ENCODE measurements at regions not wholly inside any gene's neighbourhood (a gene's known extent, or its start where the extent isn't known, plus 50 kb on each side); places are given as distances from the start of the nearest gene placed in this dataset.
A peak's percentile ranks its signal among the peaks of the same experiment; 100 is the strongest.

DNA sequence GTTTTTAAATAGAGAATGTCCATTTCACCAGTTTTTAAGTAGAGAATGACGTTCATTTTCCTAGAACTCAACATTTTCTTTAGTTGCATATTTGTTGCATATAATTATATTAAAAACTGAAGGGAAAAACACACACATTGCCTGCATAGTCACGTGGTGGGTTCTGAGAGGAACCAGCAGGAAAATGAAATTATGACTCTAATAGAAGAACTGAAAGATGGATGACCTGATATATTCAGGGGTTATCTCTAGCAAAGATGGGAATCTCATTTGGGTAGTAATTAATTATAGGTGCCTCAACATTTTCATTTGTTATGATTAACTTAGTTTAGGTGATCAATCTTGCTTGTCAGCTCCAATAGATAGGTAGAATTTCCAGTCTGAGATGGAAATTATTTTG is 288.3 kb downstream of the TRIB2 start:
- TF ChIP-seq, protein P1, sequence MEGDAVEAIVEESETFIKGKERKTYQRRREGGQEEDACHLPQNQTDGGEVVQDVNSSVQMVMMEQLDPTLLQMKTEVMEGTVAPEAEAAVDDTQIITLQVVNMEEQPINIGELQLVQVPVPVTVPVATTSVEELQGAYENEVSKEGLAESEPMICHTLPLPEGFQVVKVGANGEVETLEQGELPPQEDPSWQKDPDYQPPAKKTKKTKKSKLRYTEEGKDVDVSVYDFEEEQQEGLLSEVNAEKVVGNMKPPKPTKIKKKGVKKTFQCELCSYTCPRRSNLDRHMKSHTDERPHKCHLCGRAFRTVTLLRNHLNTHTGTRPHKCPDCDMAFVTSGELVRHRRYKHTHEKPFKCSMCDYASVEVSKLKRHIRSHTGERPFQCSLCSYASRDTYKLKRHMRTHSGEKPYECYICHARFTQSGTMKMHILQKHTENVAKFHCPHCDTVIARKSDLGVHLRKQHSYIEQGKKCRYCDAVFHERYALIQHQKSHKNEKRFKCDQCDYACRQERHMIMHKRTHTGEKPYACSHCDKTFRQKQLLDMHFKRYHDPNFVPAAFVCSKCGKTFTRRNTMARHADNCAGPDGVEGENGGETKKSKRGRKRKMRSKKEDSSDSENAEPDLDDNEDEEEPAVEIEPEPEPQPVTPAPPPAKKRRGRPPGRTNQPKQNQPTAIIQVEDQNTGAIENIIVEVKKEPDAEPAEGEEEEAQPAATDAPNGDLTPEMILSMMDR (IDR thresholded peaks at IDR 0.05) = no peak
- no peak for DNase-seq (ENCODE audit: low spot score)
- H3K27ac ChIP-seq = no peak overlapping the region
- H3K4me3 ChIP-seq = no peak overlapping the region

- no peak for DNase-seq (ENCODE audit: low spot score)
- TF ChIP-seq, protein P1 (IDR thresholded peaks at IDR 0.05) = no peak
- H3K27ac ChIP-seq = no peak overlapping the region
- peak overlapping the region; percentile 60 for H3K4me3 ChIP-seq
Measured at GRCh38 chr2:13005761-13006335, 289.1 kb downstream of the TRIB2 start.

DNA sequence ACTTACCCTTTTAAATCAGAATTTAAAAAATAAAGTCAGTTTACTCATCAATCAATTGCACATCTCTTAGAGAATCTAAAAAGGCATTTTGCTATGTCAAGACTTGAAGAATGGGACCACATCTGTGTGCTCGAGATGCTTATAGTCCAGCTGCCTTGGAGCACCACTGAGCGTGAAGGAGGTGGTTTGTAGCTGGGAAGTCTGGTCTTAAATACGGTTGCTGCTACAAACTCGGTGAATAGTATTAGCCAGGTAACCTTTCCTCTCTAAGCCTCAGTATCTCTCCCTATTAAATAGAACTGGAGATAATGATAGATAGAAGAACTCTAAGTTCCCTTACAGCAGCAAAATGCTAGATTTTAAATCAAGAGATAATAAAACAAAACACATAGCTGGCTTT is 289.7 kb downstream of the TRIB2 start:
- no peak for DNase-seq (ENCODE audit: low spot score)
- TF ChIP-seq, protein P1 (IDR thresholded peaks at IDR 0.05) = no peak
- Histone ChIP-seq H3K27ac (peak overlapping the region in 1 of 2 donors; percentile 15), H3K4me3 (peak overlapping the region; percentile 60)

- Histone ChIP-seq H3K27ac (peak overlapping the region in 1 of 2 donors; percentile 15), H3K4me3 (peak overlapping the region; percentile 60)
- TF ChIP-seq, protein P1 (IDR thresholded peaks at IDR 0.05) = peak; percentile 56
- peak; percentile 75 for DNase-seq (ENCODE audit: low spot score)
Measured at GRCh38 chr2:13006829-13007717, 290.3 kb downstream of the TRIB2 start.

DNA sequence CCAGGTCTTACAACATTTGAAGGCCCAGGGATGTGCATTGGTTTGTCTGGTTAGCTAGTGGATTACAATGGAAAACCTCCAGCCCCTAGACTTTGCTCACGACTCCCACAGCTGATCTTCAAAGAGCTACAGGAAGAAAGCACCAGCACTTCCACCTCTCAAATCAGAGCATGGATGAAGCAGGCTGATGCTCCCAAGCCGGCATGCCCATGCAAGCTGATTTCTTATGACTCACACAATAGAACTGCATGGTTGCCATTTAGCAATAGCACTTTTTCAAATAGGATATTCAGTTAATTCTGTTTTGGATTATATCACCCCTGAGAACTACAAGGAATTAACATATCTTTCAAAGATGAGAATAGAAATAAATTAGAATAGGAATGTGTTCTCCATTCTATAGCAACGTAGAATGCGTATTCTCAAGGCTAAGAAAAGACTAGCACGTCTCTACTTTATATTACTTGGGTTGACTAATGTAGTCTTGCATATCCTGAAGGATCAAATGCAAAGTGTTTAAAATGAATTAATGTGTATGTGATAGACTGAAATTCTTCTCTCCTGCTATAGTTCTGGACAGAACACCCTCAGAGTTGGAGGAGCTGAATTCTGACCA is 292.4 kb downstream of the TRIB2 start:
- TF ChIP-seq, protein P1 (IDR thresholded peaks at IDR 0.05) = no peak
- no peak overlapping the region for H3K27ac ChIP-seq
- H3K4me3 ChIP-seq = no peak overlapping the region
- DNase-seq (ENCODE audit: low spot score) = no peak

GRCh38 chr2:13010283-13010682 is 293.5 kb downstream of the TRIB2 start:
- Histone ChIP-seq H3K27ac (no peak overlapping the region), H3K4me3 (no peak overlapping the region)
- TF ChIP-seq, protein P1 (IDR thresholded peaks at IDR 0.05) = no peak
- no peak for DNase-seq (ENCODE audit: low spot score)

All from coronary artery (tissue), 2 donors.